HL-60 (cell line): ENCODE measurements at regions not wholly inside any gene's neighbourhood (a gene's known extent, or its start where the extent isn't known, plus 50 kb on each side); places are given as distances from the start of the nearest gene placed in this dataset.

Experiments used
- DNase-seq, 2 experiments: peaks; one replicate each; pipeline ENCODE4 v3.0.0-alpha.2; 2010 to 2020; ENCODE audit warnings: low read depth in 1 of 2, low spot score in 1 of 2
- H3K27ac ChIP-seq: fragments of 250-450 bp; sonication (Bioruptor Pico); replicated peaks from 2 replicates; pipeline ENCODE4 v1.5.1; 2020; ENCODE audit warnings: mild to moderate bottlenecking, moderate library complexity
- H3K27me3 ChIP-seq: fragments of 250-450 bp; sonication (Bioruptor Pico); 2 replicates; pipeline ENCODE4 v1.5.1; 2021; ENCODE audit warnings: mild to moderate bottlenecking, moderate library complexity; ENCODE audit not compliant: insufficient read depth, poor library complexity, severe bottlenecking
- H3K4me3 ChIP-seq: replicated peaks from 2 replicates; pipeline ENCODE4 v1.5.1; 2011; ENCODE audit warnings: mild to moderate bottlenecking, control low read depth, low read length; ENCODE audit not compliant: insufficient read depth
- CTCF ChIP-seq: IDR thresholded peaks from one replicate; pipeline ENCODE4 v1.5.1; 2011; ENCODE audit warnings: low read length, control low read depth, inconsistent platforms; ENCODE audit not compliant: insufficient read depth
- GABPA ChIP-seq: IDR thresholded peaks from 2 replicates; pipeline ENCODE4 v1.6.1; 2012; ENCODE audit warnings: low read depth
- POLR2AphosphoS5 ChIP-seq: IDR thresholded peaks from 2 replicates; pipeline ENCODE4 v1.6.1; 2012; ENCODE audit warnings: low read depth
- REST ChIP-seq: IDR thresholded peaks from 2 replicates; pipeline ENCODE4 v1.6.1; 2012; ENCODE audit warnings: low read depth; ENCODE audit not compliant: insufficient replicate concordance
- SPI1 ChIP-seq: IDR thresholded peaks from 2 replicates; pipeline ENCODE4 v1.6.1; 2012; ENCODE audit warnings: low read depth, mild to moderate bottlenecking, borderline replicate concordance

- no peak for DNase-seq
- TF ChIP-seq CTCF: no peak
- no peak for TF ChIP-seq POLR2AphosphoS5
- Histone ChIP-seq H3K27me3 (peaks cover 5% of the 10 kb centered on the region), H3K27ac (no peak overlapping the region), H3K4me3 (no peak overlapping the region)
Measured at GRCh38 chr10:78865931-78866717, 202.6 kb upstream of the ZMIZ1 start.

GRCh38 chr10:78866731-78867554, 201.8 kb upstream of the ZMIZ1 start:
- no peak for DNase-seq
- no peak overlapping the region for H3K4me3 ChIP-seq
- TF ChIP-seq GABPA (no peak), REST (no peak), POLR2AphosphoS5 (no peak), SPI1 (no peak), CTCF (no peak)
- H3K27ac ChIP-seq: no peak overlapping the region
- peaks cover 5% of the 10 kb centered on the region for H3K27me3 ChIP-seq

- H3K27me3 ChIP-seq: peaks cover 5% of the 10 kb centered on the region
- no peak for DNase-seq
- H3K27ac ChIP-seq: no peak overlapping the region
- TF ChIP-seq CTCF (no peak), REST (no peak), SPI1 (no peak), GABPA (no peak), POLR2AphosphoS5 (no peak)
- no peak overlapping the region for H3K4me3 ChIP-seq
Measured at GRCh38 chr10:78867555-78867939, 201.2 kb upstream of the ZMIZ1 start.
